ENCODE measurements at regions not wholly inside any gene's neighbourhood (a gene's known extent, or its start where the extent isn't known, plus 50 kb on each side); places are given as distances from the start of the nearest gene placed in this dataset.

- DNase-seq (no peak), ATAC-seq (no peak)
- Histone ChIP-seq H3K36me3 (no peaks in the 10 kb centered on the region), H3K27me3 (no peaks in the 10 kb centered on the region), H3K27ac (no peak overlapping the region), H3K9me3 (no peaks in the 10 kb centered on the region), H3K4me3 (no peak overlapping the region), H3K4me1 (no peaks in the 10 kb centered on the region)
- intact Hi-C loops (cut with DNase I), result no loop called here
- TF ChIP-seq CTCF (IDR thresholded peaks at IDR 0.05), result no peak
Measured at GRCh38 chr16:51419768-51420167, 268.7 kb upstream of the SALL1 start.

- H3K9me3 ChIP-seq, result no peaks in the 10 kb centered on the region
- no peak for TF ChIP-seq CTCF (IDR thresholded peaks at IDR 0.05)
- no peak overlapping the region for H3K4me3 ChIP-seq
- no peaks in the 10 kb centered on the region for H3K27me3 ChIP-seq
- DNase-seq, result no peak
- no peak for ATAC-seq
- no peaks in the 10 kb centered on the region for H3K36me3 ChIP-seq
- intact Hi-C loops (cut with DNase I), result no loop called here
- no peak overlapping the region for H3K27ac ChIP-seq
- H3K4me1 ChIP-seq, result no peaks in the 10 kb centered on the region
Measured at GRCh38 chr16:51418258-51418657, 267.2 kb upstream of the SALL1 start.

GRCh38 chr16:51416926-51417325 lies 265.9 kb upstream of the SALL1 start:
- H3K36me3 ChIP-seq, result no peaks in the 10 kb centered on the region
- no peak overlapping the region for H3K4me3 ChIP-seq
- no peak for DNase-seq
- no peak for TF ChIP-seq CTCF (IDR thresholded peaks at IDR 0.05)
- no peak for ATAC-seq
- no peaks in the 10 kb centered on the region for H3K4me1 ChIP-seq
- H3K27ac ChIP-seq, result no peak overlapping the region
- no peaks in the 10 kb centered on the region for H3K27me3 ChIP-seq
- intact Hi-C loops (cut with DNase I), result no loop called here
- H3K9me3 ChIP-seq, result no peaks in the 10 kb centered on the region

- no peaks in the 10 kb centered on the region for H3K4me1 ChIP-seq
- H3K27ac ChIP-seq, result no peak overlapping the region
- no peaks in the 10 kb centered on the region for H3K9me3 ChIP-seq
- no peak for TF ChIP-seq CTCF (IDR thresholded peaks at IDR 0.05)
- ATAC-seq (no peak), DNase-seq (no peak)
- H3K4me3 ChIP-seq, result no peak overlapping the region
- intact Hi-C loops (cut with DNase I), result no loop called here
- H3K27me3 ChIP-seq, result no peaks in the 10 kb centered on the region
- H3K36me3 ChIP-seq, result no peaks in the 10 kb centered on the region
Measured at GRCh38 chr16:51410125-51410524, 259.1 kb upstream of the SALL1 start.

- no peak for ATAC-seq
- no peak overlapping the region for H3K4me3 ChIP-seq
- H3K36me3 ChIP-seq, result no peaks in the 10 kb centered on the region
- no peaks in the 10 kb centered on the region for H3K4me1 ChIP-seq
- intact Hi-C loops (cut with DNase I), result no loop called here
- TF ChIP-seq CTCF (IDR thresholded peaks at IDR 0.05), result no peak
- H3K9me3 ChIP-seq, result no peaks in the 10 kb centered on the region
- no peak overlapping the region for H3K27ac ChIP-seq
- no peak for DNase-seq
- H3K27me3 ChIP-seq, result no peaks in the 10 kb centered on the region
Measured at GRCh38 chr16:51409001-51409675, 258.1 kb upstream of the SALL1 start.
